GM21526 (cell line): ENCODE measurements at regions not wholly inside any gene's neighbourhood (a gene's known extent, or its start where the extent isn't known, plus 50 kb on each side); places are given as distances from the start of the nearest gene placed in this dataset.

Experiments used
- ATAC-seq: cut with Tn5 transposase; IDR thresholded peaks from one replicate; pipeline ENCODE4 v1.9.1; 2021; ENCODE audit warnings: moderate library complexity; ENCODE audit not compliant: unreplicated experiment, low FRiP score

DNA sequence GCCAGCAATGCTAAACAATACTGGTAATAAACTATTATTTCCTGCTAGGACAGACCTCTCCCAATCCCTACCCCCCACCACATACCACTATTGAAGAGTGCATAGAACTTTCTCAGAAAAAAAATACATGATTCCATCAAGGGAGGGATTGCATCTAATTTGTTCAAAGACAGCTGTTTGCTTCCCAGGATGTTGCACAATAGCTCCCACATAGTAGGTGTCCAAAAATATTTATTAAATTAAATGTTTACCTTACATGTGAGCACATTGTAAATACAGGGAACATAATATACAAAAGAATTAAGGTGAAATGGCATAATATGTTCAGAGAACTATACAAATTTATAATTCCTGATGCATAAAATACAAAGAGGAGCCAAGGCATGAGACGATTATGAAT, 1111.8 kb upstream of the LCORL start:
- ATAC-seq, result no peak

GRCh38 chr4:19130866-19131265, 1109.3 kb upstream of the LCORL start:
- no peak for ATAC-seq

- no peak for ATAC-seq
Observed at GRCh38 chr4:19128176-19128575, 1106.6 kb upstream of the LCORL start.

- no peak for ATAC-seq
Observed at GRCh38 chr4:19126903-19127302, 1105.3 kb upstream of the LCORL start.

- no peak for ATAC-seq
Observed at GRCh38 chr4:19123681-19124080, 1102.1 kb upstream of the LCORL start.

DNA sequence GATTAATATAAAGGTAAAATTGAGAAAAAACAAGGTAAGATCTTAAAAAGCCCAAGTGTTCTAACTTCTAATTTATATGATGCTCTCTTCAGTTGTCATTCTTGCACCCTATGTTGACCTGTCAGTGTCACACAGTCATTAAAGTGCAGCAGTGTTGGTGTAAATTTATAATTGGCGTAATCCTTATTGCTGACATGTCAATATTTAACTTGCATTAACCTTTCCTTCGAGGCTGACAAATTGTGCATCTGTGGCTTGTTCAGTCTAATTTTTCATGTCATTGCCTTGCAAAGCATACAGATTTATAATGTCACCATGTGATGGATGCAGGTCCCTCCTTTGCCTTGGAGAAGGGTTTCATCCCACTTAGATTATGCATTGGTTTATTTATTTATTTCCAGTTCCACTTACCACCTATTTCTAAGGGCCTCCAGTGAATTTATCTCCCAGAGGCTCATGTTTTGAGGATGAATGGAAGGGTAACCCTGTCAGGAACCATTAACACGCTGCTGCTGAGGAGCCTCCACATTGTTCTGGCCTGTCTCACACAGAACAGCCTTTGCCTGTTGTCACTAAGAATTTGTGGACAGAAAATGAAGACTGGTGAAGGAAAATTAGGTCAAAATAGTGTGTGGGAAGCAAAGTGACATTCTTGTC, 1098.5 kb upstream of the LCORL start:
- ATAC-seq, result no peak

- ATAC-seq, result no peak
Observed at GRCh38 chr4:19117022-19117421, 1095.5 kb upstream of the LCORL start.

DNA sequence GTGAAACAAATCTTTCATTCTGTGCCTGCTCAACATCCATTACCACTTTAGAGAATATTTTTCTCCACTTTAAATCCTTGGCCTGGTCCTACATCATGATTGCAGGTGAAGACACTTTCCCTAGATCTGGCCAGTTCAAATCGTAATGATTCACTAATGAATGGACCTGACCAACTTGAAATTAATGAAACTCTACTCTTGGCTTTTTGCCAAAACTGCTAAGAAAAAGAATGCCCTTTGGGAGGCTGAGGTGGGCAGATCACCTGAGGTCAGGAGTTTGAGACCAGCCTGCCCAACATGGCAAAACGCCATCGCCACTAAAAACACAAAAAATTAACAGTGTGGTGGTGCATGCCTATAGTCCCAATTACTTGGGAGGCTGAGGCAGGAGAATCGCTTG, 1082.6 kb upstream of the LCORL start:
- no peak for ATAC-seq

- ATAC-seq, result no peak
Observed at GRCh38 chr4:19095491-19096046, 1074.0 kb upstream of the LCORL start.

- no peak for ATAC-seq
Observed at GRCh38 chr4:19093951-19094350, 1072.4 kb upstream of the LCORL start.

DNA sequence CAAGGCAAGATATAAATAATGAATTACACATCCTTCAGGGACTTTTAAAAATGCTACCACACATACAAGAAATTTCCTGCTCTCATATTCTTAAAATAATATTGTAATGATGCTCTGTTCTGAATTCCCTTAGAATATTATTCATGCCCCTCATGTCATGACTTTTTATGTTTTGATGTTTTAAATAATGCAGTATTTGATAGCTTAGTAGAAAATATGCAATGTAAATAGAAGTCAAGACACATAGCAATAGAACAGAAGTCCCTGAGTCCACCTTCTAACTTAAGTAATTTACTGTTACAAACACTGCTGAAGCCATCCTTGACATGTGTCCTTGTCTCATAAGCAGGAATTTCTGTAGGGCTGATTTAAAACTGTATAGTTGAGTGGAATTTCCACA, 1071.2 kb upstream of the LCORL start:
- ATAC-seq, result no peak

DNA sequence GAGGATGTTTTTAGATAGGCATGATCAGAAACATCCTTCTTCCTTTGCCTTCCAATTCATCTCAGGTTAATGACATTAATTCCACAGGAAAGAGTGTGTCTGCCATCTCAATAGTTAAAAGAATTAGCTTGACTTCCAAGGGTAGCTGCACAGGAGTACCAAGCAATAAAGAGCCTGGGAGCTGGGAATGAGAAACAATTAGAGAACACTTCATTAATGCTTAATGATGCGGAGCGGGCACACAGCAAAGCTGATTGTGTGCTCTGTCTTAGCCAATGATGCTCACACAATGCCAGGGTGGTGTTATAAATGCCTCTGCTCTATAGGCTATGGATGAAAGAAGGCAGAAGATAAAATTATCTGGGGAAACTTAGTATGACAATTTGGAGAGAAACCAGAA, 1052.5 kb upstream of the LCORL start:
- no peak for ATAC-seq

DNA sequence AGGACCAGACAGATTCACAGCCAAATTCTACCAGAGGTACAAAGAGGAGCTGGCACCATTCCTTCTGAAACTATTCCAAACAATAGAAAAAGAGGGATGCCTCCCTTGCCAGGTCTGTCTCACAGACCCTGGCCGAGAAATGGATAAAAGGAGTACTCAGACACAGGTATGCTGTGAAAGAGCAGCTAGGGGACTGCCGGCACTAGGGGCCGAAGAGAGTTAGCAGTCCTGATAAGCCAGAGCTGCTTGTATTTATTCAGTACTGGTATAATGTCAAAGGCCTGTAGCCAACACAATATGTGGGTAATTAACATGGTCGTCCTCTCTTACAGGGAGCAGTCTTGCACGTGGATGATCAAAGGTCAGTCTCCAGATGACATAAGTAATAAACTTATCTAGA, 1042.1 kb upstream of the LCORL start:
- no peak for ATAC-seq

DNA sequence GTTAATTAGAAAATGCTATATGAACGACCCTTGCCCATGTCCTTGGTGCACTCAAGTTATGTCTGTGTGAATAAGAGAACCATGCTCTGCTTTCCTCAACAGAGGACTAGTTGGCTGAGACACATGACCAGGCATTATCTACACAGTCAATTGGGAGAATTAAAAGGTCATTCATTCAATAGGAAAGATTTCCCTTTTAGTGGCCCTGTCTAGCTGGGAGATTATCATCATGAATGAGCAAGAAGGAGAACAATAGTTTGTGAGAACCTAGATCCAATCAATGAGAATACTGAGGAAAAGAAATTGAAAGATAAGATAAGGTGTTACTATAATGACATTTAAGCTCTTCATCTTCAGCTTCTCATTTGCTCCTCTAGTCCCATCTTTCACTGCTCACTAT, 1033.4 kb upstream of the LCORL start:
- no peak for ATAC-seq

DNA sequence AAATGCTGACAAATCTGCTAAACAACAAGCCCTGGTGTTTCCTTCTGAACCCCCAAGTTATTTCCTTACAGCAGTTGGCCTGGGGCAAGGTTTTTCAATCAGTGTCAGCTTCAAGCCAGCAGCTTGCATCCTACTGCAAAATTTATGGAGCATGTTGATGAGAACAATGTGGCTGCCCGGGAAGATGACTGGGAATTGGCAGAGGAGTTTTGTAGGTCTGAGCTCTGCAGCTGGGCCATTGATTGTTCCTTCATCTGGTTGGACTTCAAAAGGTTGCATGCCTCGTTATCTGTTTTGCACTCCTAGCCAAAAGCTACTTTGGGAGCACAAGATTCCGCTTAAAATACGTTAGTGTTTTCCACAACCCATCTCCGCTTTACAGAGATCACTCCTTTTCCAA, 1030.3 kb upstream of the LCORL start:
- no peak for ATAC-seq

GRCh38 chr4:19047279-19047880, 1025.8 kb upstream of the LCORL start:
- no peak for ATAC-seq

GRCh38 chr4:19039816-19040215, 1018.3 kb upstream of the LCORL start:
- ATAC-seq, result no peak

GRCh38 chr4:19038231-19038630, 1016.7 kb upstream of the LCORL start:
- no peak for ATAC-seq

DNA sequence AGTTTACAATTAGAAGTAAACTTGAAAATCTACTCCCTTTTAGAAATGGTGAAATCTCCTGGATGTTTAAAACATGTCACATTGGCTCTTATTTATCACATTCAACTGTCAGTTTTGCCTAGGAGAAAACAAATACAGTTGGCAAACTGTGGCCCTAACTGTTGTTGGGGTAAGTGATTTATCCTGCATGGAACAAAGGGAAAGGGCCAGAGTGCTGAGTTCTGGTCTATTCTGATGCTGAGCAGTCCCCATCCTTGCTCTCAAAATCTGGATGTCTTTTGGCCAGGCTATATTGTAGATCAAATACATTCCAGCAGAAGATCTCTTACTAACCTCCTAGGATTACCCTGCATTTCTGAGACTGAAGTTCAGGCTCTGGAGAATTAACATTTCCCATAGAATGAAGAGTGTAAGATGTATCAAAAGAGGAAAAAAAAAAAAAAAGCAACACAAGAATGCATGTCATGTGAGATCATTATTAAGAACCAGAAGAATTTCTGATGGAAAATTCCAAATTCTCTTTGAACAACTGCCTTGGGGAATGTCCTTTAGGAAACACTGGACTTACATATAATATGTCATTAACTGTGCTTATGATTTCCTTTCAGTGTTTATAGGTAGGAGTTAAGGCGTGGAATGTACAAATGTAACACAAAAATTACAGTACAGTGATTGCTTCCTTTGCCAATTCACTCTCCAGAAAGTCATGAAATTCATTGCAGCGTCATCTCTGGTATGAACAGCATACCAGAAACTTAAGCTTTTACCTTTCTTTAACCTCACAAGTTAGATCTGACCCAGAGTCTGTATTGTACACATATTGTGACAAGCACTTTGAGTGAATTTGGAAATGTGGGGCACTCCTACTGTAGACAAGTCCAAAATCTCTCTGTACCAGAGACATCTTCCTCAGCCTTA, 1012.5 kb upstream of the LCORL start:
- no peak for ATAC-seq

GRCh38 chr4:19030536-19030935, 1009.0 kb upstream of the LCORL start:
- no peak for ATAC-seq

- ATAC-seq, result no peak
Observed at GRCh38 chr4:19030048-19030447, 1008.5 kb upstream of the LCORL start.
